ENCODE measurements at regions not wholly inside any gene's neighbourhood (a gene's known extent, or its start where the extent isn't known, plus 50 kb on each side); places are given as distances from the start of the nearest gene placed in this dataset.

DNA sequence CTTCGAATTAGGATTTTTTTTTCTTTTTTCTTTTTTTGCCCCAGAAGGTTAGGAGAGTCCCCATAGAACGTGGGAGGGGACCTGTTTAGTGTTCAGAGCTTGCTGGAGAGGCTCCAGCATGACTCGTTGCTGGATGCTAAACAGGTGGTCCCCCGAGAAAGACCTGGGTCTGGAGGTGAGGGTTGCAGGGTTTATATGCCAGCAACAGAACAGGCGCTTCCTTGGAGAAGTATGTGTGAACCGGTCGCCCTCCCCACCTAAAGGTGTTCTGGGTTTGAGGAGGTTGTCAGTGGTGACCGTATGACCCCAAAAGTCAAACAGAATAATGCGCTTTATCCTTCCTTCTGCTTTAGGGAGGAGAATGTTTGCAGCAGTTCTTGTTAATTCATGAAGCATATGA is 52.1 kb upstream of the SHOX start:
- Histone ChIP-seq H3K9me3 (ENCODE audit: insufficient read depth, low read length, severe bottlenecking) (no peaks in the 10 kb centered on the region), H3K9ac (ENCODE audit: low read depth, low read length) (no peak overlapping the region), H3K4me3 (ENCODE audit: low read depth in 1 of 2, low read length in 2 of 2) (no peak overlapping the region), H3K27ac (ENCODE audit: low read length) (no peak overlapping the region), H3K4me1 (ENCODE audit: insufficient read depth, low read length) (no peaks in the 10 kb centered on the region), H2AFZ (ENCODE audit: low read depth, low read length) (no peak overlapping the region), H3K4me2 (ENCODE audit: insufficient read depth, low read length) (no peak overlapping the region), H3K27me3 (ENCODE audit: insufficient read depth, low read length, poor library complexity) (no peaks in the 10 kb centered on the region), H3K36me3 (ENCODE audit: insufficient read depth, low read length) (no peaks in the 10 kb centered on the region), H4K20me1 (ENCODE audit: insufficient read depth, low read length) (no peaks in the 10 kb centered on the region), H3K79me2 (ENCODE audit: insufficient read depth, low read length) (no peaks in the 10 kb centered on the region)
- TF ChIP-seq EZH2 (IDR thresholded peaks at IDR 0.05; ENCODE audit: borderline replicate concordance, low read depth, low read length, severe bottlenecking) = no peak
- TF ChIP-seq, protein P1, sequence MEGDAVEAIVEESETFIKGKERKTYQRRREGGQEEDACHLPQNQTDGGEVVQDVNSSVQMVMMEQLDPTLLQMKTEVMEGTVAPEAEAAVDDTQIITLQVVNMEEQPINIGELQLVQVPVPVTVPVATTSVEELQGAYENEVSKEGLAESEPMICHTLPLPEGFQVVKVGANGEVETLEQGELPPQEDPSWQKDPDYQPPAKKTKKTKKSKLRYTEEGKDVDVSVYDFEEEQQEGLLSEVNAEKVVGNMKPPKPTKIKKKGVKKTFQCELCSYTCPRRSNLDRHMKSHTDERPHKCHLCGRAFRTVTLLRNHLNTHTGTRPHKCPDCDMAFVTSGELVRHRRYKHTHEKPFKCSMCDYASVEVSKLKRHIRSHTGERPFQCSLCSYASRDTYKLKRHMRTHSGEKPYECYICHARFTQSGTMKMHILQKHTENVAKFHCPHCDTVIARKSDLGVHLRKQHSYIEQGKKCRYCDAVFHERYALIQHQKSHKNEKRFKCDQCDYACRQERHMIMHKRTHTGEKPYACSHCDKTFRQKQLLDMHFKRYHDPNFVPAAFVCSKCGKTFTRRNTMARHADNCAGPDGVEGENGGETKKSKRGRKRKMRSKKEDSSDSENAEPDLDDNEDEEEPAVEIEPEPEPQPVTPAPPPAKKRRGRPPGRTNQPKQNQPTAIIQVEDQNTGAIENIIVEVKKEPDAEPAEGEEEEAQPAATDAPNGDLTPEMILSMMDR (IDR thresholded peaks at IDR 0.05; ENCODE audit: borderline replicate concordance, extremely low read depth, low read length, poor library complexity, severe bottlenecking) = no peak
- DNase-seq = no peak
- ATAC-seq (ENCODE audit: insufficient read depth, low read depth) = no peak

DNA sequence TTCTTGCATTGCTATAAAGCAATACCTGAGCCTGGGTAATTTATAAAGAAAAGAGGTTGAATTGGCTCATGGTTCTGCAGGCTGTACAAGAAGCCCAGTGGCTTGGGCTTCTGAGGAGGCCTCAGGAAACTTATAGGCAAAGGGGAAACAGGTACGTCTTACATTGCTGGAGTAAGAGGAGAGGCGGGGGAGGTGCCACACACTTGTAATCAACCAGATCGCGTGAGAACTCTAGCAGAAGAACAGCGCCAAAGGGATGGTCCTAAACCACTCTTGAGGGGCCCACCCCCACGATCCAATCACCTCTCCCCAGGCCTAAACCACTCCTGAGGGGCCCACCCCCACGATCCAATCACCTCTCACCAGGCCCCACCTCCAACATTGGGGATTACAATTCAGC is 50.6 kb upstream of the SHOX start:
- H3K79me2 ChIP-seq (ENCODE audit: insufficient read depth, low read length) = no peaks in the 10 kb centered on the region
- H3K36me3 ChIP-seq (ENCODE audit: insufficient read depth, low read length) = no peaks in the 10 kb centered on the region
- no peak overlapping the region for H3K9ac ChIP-seq (ENCODE audit: low read depth, low read length)
- TF ChIP-seq, protein P1 (IDR thresholded peaks at IDR 0.05; ENCODE audit: borderline replicate concordance, extremely low read depth, low read length, poor library complexity, severe bottlenecking) = no peak
- TF ChIP-seq EZH2 (IDR thresholded peaks at IDR 0.05; ENCODE audit: borderline replicate concordance, low read depth, low read length, severe bottlenecking) = no peak
- H3K27me3 ChIP-seq (ENCODE audit: insufficient read depth, low read length, poor library complexity) = no peaks in the 10 kb centered on the region
- H3K4me3 ChIP-seq (ENCODE audit: low read depth in 1 of 2, low read length in 2 of 2) = no peak overlapping the region
- H4K20me1 ChIP-seq (ENCODE audit: insufficient read depth, low read length) = no peaks in the 10 kb centered on the region; the same call in 1 of the 2 replicates
- no peak overlapping the region for H3K4me2 ChIP-seq (ENCODE audit: insufficient read depth, low read length)
- H3K4me1 ChIP-seq (ENCODE audit: insufficient read depth, low read length) = no peaks in the 10 kb centered on the region
- H2AFZ ChIP-seq (ENCODE audit: low read depth, low read length) = no peak overlapping the region
- H3K9me3 ChIP-seq (ENCODE audit: insufficient read depth, low read length, severe bottlenecking) = no peaks in the 10 kb centered on the region
- ATAC-seq (ENCODE audit: insufficient read depth, low read depth) (0 out of 3 replicates have a peak, but pooled peaks have one; percentile 27), DNase-seq (no peak)
- H3K27ac ChIP-seq (ENCODE audit: low read length) = no peak overlapping the region
